PC-3 (cell line): ENCODE measurements at regions not wholly inside any gene's neighbourhood (a gene's known extent, or its start where the extent isn't known, plus 50 kb on each side); places are given as distances from the start of the nearest gene placed in this dataset.

ENCODE experiments used
- CTCF ChIP-seq: fragments of 300-600 bp; sonication (generic); conservative IDR thresholded peaks from 2 replicates; pipeline ENCODE4 v1.5.1; 2017; ENCODE audit warnings: antibody characterized with exemption, low read depth, mild to moderate bottlenecking, low read length
- EZH2 ChIP-seq: fragments of 300-600 bp; sonication (generic); IDR thresholded peaks from one replicate; pipeline ENCODE4 v1.6.1; 2017; ENCODE audit warnings: antibody characterized with exemption, mild to moderate bottlenecking, low read length; ENCODE audit not compliant: unreplicated experiment

- TF ChIP-seq EZH2 (no peak), CTCF (no peak)
These were observed 425.6 kb upstream of the BRINP1 start for GRCh38 chr9:119794836-119795235.
